Transverse colon (tissue), 4 donors: ENCODE measurements at regions not wholly inside any gene's neighbourhood (a gene's known extent, or its start where the extent isn't known, plus 50 kb on each side); places are given as distances from the start of the nearest gene placed in this dataset.

ENCODE experiments used
- DNase-seq: peaks from one replicate; pipeline ENCODE4 v3.0.0-alpha.2; 2019
- H3K27ac ChIP-seq, 4 donors: fragments of 200-600 bp; sonication (generic); 2 replicates each; pipeline ENCODE4 v1.5.1; 2016 to 2018; ENCODE audit warnings: inconsistent platforms in 4 of 4
- H3K27me3 ChIP-seq: fragments of 200-600 bp; sonication (generic); 2 replicates; pipeline ENCODE4 v1.5.1; 2017; ENCODE audit warnings: inconsistent platforms
- H3K36me3 ChIP-seq, 4 donors: fragments of 200-600 bp; sonication (generic); 2 replicates each; pipeline ENCODE4 v1.5.1; 2017 to 2019; ENCODE audit warnings: inconsistent platforms in 4 of 4
- H3K4me1 ChIP-seq, 4 donors: fragments of 200-600 bp; sonication (generic); 2 replicates each; pipeline ENCODE4 v1.5.1; 2017 to 2020; ENCODE audit warnings: inconsistent platforms in 4 of 4
- H3K4me3 ChIP-seq, 4 donors: fragments of 200-600 bp; sonication (generic); 1 replicate in 1 of 4; 2 replicates in 3 of 4; pipeline versions ENCODE4 v1.5.1 to v1.6.1; 2017 to 2019; ENCODE audit warnings: inconsistent platforms in 4 of 4
- H3K9me3 ChIP-seq, 2 donors: fragments of 200-600 bp; sonication (generic); 2 replicates each; pipeline ENCODE4 v1.5.1; 2017 to 2019; ENCODE audit warnings: inconsistent platforms in 2 of 2
- EP300 ChIP-seq: sonication (generic); formaldehyde crosslinking; IDR thresholded peaks from one replicate; pipeline ENCODE4 v1.6.1; 2017; ENCODE audit warnings: antibody characterized with exemption, low read depth
- POLR2A ChIP-seq: fragments of 450-650 bp; IDR thresholded peaks from one replicate; pipeline ENCODE4 v1.6.1; 2016; ENCODE audit warnings: antibody characterized with exemption, mild to moderate bottlenecking, moderate library complexity
- POLR2AphosphoS5 ChIP-seq, 3 donors: sonication (generic); formaldehyde crosslinking; IDR thresholded peaks; one replicate each; pipeline ENCODE4 v1.6.1; 2016; ENCODE audit warnings: antibody characterized with exemption in 3 of 3
- WGBS, 2 donors: methylation state at CpG; one replicate each; pipeline ENCODE4 v1.1.5; 2018; ENCODE audit warnings: low coverage in 1 of 2; 5-methylcytosine and 5-hydroxymethylcytosine counted together
- in situ Hi-C, 4 donors: fragments of 200-750 bp; cut with MboI; loops; one replicate each; pipeline versions ENCODE4 v1.15.0 to v1.15.1; 2017; ENCODE audit warnings: low sequenced_read_pairs in 3 of 4, low pct_ligation_motif_present in 1 of 4, low pct_unique_long_range_greater_than_20kb in 1 of 4
- intact Hi-C: fragments of 100-400 bp; cut with DNase I; formaldehyde crosslinking; loops from one replicate; pipeline ENCODE4 v1.15.1; 2023; ENCODE audit warnings: low total_unique reads
- TF ChIP-seq, protein P1 (sequence below), 5 experiments: fragments of 200-600 bp in 3 of 5; fragments of 450-650 bp in 2 of 5; sonication (generic) in 3 of 5; IDR thresholded peaks; 1 replicate in 2 of 5; 2 replicates in 3 of 5; pipeline ENCODE4 v1.5.1; 2016 to 2017; ENCODE audit warnings: antibody characterized with exemption in 5 of 5, inconsistent platforms in 3 of 5, mild to moderate bottlenecking in 2 of 5, moderate library complexity in 1 of 5

DNA sequence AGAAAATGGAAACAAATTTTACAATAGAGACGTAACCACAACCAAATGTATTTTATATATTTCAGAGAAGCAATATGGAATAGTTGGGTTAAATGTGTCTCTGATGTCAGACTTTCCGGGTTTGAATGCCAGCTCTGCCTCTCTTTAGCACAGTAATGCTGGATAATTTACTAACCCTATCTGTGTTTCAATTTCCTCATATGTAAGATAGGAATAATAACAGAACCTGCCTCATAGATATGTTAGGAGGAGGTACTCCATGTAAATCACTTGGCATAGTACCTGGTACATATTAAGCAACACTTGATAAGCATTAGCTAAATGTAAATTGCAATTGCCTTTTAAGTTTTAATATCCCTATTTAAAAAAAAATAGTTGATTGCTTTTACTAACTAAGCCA is 231.3 kb upstream of the ZC3H15 start:
- TF ChIP-seq POLR2AphosphoS5 (IDR thresholded peaks at IDR 0.05) = no peak
- TF ChIP-seq POLR2A = no peak
- TF ChIP-seq, protein P1, sequence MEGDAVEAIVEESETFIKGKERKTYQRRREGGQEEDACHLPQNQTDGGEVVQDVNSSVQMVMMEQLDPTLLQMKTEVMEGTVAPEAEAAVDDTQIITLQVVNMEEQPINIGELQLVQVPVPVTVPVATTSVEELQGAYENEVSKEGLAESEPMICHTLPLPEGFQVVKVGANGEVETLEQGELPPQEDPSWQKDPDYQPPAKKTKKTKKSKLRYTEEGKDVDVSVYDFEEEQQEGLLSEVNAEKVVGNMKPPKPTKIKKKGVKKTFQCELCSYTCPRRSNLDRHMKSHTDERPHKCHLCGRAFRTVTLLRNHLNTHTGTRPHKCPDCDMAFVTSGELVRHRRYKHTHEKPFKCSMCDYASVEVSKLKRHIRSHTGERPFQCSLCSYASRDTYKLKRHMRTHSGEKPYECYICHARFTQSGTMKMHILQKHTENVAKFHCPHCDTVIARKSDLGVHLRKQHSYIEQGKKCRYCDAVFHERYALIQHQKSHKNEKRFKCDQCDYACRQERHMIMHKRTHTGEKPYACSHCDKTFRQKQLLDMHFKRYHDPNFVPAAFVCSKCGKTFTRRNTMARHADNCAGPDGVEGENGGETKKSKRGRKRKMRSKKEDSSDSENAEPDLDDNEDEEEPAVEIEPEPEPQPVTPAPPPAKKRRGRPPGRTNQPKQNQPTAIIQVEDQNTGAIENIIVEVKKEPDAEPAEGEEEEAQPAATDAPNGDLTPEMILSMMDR (IDR thresholded peaks at IDR 0.05) = no peak
- no peak for TF ChIP-seq EP300
- intact Hi-C loops (no loop called here), in situ Hi-C loops (no loop called here)
- no peak overlapping the region for H3K4me3 ChIP-seq
- H3K4me1 ChIP-seq = no peaks in the 10 kb centered on the region
- no peaks in the 10 kb centered on the region for H3K36me3 ChIP-seq
- no peaks in the 10 kb centered on the region for H3K9me3 ChIP-seq
- 95 to 97% methylated on average over 2 of the region's 2 CpGs for WGBS, 2 donors
- DNase-seq = no peak
- H3K27me3 ChIP-seq = no peaks in the 10 kb centered on the region
- no peak overlapping the region for H3K27ac ChIP-seq

DNA sequence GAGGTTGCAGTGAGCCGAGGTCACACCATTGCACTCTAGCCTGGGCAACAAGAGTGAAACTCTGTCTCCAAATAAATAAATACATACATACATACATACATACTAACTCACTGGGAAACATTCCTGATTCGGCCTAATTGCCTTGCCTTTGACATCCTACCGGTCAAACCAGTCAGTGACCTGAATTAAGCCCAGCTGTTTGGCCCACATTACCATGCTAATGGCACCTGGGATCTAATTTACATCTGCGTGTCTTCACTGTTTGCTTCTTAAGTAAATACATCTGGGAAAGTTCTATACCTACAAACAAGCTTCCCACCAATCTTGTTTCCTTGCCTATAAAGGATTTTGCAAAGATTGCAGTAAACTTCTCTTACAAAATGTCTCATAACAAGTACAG is 230.2 kb upstream of the ZC3H15 start:
- Histone ChIP-seq H3K27me3 (no peaks in the 10 kb centered on the region), H3K27ac (no peak overlapping the region), H3K4me1 (no peaks in the 10 kb centered on the region), H3K36me3 (no peaks in the 10 kb centered on the region), H3K9me3 (no peaks in the 10 kb centered on the region), H3K4me3 (no peak overlapping the region)
- DNase-seq = no peak
- TF ChIP-seq, protein P1 (IDR thresholded peaks at IDR 0.05) = no peak
- TF ChIP-seq EP300 (no peak), POLR2A (no peak), POLR2AphosphoS5 (IDR thresholded peaks at IDR 0.05) (no peak)
- in situ Hi-C loops (no loop called here), intact Hi-C loops (no loop called here)
- 87 to 100% methylated on average over 4 of the region's 4 CpGs for WGBS, 2 donors

DNA sequence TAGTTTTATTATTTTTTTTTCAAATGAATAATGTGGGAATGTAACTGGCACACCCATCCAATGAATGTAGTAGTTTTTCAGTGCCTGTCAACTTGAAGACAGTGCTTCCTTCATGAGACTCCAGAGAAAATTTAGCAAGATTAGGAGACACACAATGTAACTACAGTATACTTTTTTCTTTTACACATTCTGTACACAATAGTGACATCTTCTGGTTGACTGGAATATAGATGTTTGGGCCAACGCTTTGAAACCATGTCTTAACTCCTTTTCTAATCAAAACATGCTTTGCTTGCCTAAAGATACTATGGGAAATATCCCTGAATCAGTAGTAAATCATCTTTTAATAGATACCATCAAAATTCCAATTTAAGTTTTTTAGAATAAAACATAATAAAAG is 229.5 kb upstream of the ZC3H15 start:
- DNase-seq = no peak
- in situ Hi-C loops = no loop called here
- no peak for TF ChIP-seq POLR2A
- TF ChIP-seq EP300 = no peak
- TF ChIP-seq, protein P1 (IDR thresholded peaks at IDR 0.05) = peak; percentile 19 to 49 (median 38)
- no peak for TF ChIP-seq POLR2AphosphoS5 (IDR thresholded peaks at IDR 0.05)
- Histone ChIP-seq H3K4me3 (no peak overlapping the region), H3K9me3 (no peaks in the 10 kb centered on the region), H3K4me1 (no peaks in the 10 kb centered on the region), H3K36me3 (no peaks in the 10 kb centered on the region), H3K27me3 (no peaks in the 10 kb centered on the region), H3K27ac (no peak overlapping the region)
- intact Hi-C loops = no loop called here
- 10 to 17% methylated on average over 1 of the region's 1 CpG for WGBS, 2 donors

DNA sequence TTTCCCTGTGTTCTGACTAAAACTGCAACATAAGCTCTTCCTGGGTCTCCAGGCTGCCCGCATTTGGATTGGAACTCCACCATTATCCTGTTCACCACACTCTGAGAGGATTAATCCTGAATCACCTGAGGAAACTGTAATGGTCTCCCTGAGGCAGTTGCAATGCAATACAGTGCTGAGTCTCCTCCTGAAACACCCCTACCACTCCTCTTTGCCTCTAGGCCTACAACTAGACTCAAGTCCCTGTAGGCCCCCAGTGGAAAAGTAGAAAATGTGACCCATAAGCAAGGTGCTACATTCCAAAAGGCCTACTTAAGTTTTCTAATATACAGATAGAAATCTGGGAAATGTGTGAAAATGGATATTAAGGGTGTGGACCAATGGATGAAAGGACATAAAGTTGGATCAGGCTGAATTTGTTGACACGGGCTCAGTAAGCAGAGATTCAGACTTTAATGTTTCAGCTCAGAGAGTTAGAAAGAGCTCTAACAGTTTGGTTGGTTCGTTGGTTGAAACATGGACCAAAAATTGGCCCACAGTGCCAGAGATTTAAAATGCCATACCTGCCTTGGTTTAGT is 222.3 kb upstream of the ZC3H15 start:
- Histone ChIP-seq H3K4me3 (no peak overlapping the region), H3K9me3 (peaks cover 4% of the 10 kb centered on the region in 2 donors), H3K27me3 (no peaks in the 10 kb centered on the region), H3K4me1 (no peaks in the 10 kb centered on the region), H3K27ac (no peak overlapping the region), H3K36me3 (no peaks in the 10 kb centered on the region)
- no peak for DNase-seq
- intact Hi-C loops = no loop called here
- in situ Hi-C loops = no loop called here
- WGBS, 2 donors = 81 to 87% methylated on average over 3 of the region's 3 CpGs
- TF ChIP-seq POLR2AphosphoS5 (IDR thresholded peaks at IDR 0.05) = no peak
- no peak for TF ChIP-seq EP300
- no peak for TF ChIP-seq POLR2A
- TF ChIP-seq, protein P1 (IDR thresholded peaks at IDR 0.05) = no peak
